ENCODE measurements at regions not wholly inside any gene's neighbourhood (a gene's known extent, or its start where the extent isn't known, plus 50 kb on each side); places are given as distances from the start of the nearest gene placed in this dataset.

GRCh38 chr13:56886398-56886797 is 254.3 kb upstream of the PRR20A start:
- Mint-ChIP-seq H3K4me3 (no peak overlapping the region), H3K27me3 (no peaks in the 10 kb centered on the region), H3K36me3 (no peaks in the 10 kb centered on the region), H3K9me3 (peaks cover 6% of the 10 kb centered on the region), H3K4me1 (no peaks in the 10 kb centered on the region), H3K27ac (no peak overlapping the region)
- DNase-seq: no peak
- CTCF ChIA-PET: no interaction called here

GRCh38 chr13:56888455-56888854 is 252.3 kb upstream of the PRR20A start:
- H3K9me3 Mint-ChIP-seq: peaks cover 2% of the 10 kb centered on the region
- H3K27ac Mint-ChIP-seq: no peak overlapping the region
- H3K4me3 Mint-ChIP-seq: no peak overlapping the region
- no peaks in the 10 kb centered on the region for H3K27me3 Mint-ChIP-seq
- no peak for DNase-seq
- CTCF ChIA-PET: no interaction called here
- H3K4me1 Mint-ChIP-seq: no peaks in the 10 kb centered on the region
- H3K36me3 Mint-ChIP-seq: no peaks in the 10 kb centered on the region

- Mint-ChIP-seq H3K27me3 (no peaks in the 10 kb centered on the region), H3K9me3 (no peaks in the 10 kb centered on the region), H3K4me1 (no peaks in the 10 kb centered on the region), H3K4me3 (no peak overlapping the region), H3K27ac (no peak overlapping the region), H3K36me3 (no peaks in the 10 kb centered on the region)
- DNase-seq: no peak
- CTCF ChIA-PET: no interaction called here
Measured at GRCh38 chr13:56893843-56894242, 246.9 kb upstream of the PRR20A start.

- CTCF ChIA-PET: no interaction called here
- Mint-ChIP-seq H3K4me3 (no peak overlapping the region), H3K36me3 (no peaks in the 10 kb centered on the region), H3K27ac (no peak overlapping the region), H3K27me3 (no peaks in the 10 kb centered on the region), H3K9me3 (peaks cover 9% of the 10 kb centered on the region), H3K4me1 (no peaks in the 10 kb centered on the region)
- DNase-seq: no peak
Measured at GRCh38 chr13:56900549-56901279, 240.0 kb upstream of the PRR20A start.

- no peaks in the 10 kb centered on the region for H3K36me3 Mint-ChIP-seq
- H3K9me3 Mint-ChIP-seq: peaks cover 9% of the 10 kb centered on the region
- no peak overlapping the region for H3K27ac Mint-ChIP-seq
- CTCF ChIA-PET: no interaction called here
- H3K27me3 Mint-ChIP-seq: no peaks in the 10 kb centered on the region
- H3K4me1 Mint-ChIP-seq: no peaks in the 10 kb centered on the region
- no peak for DNase-seq
- H3K4me3 Mint-ChIP-seq: no peak overlapping the region
Measured at GRCh38 chr13:56902276-56902675, 238.4 kb upstream of the PRR20A start.

GRCh38 chr13:56903710-56904282 is 236.9 kb upstream of the PRR20A start:
- CTCF ChIA-PET: interaction anchor here (1.0 kb wide), 1 partner anchor 13 kb away, joined by 3 read pairs; no protein-coding TSS in a partner anchor
- no peak overlapping the region for H3K27ac Mint-ChIP-seq
- H3K4me3 Mint-ChIP-seq: no peak overlapping the region
- no peaks in the 10 kb centered on the region for H3K27me3 Mint-ChIP-seq
- H3K9me3 Mint-ChIP-seq: peaks cover 9% of the 10 kb centered on the region
- no peaks in the 10 kb centered on the region for H3K36me3 Mint-ChIP-seq
- H3K4me1 Mint-ChIP-seq: no peaks in the 10 kb centered on the region
- DNase-seq: no peak

GRCh38 chr13:56906909-56907308 is 233.8 kb upstream of the PRR20A start:
- H3K27me3 Mint-ChIP-seq: no peaks in the 10 kb centered on the region
- no peak overlapping the region for H3K4me3 Mint-ChIP-seq
- no peak for DNase-seq
- H3K27ac Mint-ChIP-seq: no peak overlapping the region
- no peaks in the 10 kb centered on the region for H3K36me3 Mint-ChIP-seq
- CTCF ChIA-PET: no interaction called here
- no peaks in the 10 kb centered on the region for H3K4me1 Mint-ChIP-seq
- H3K9me3 Mint-ChIP-seq: peaks cover 2% of the 10 kb centered on the region

GRCh38 chr13:56907766-56908165 is 233.0 kb upstream of the PRR20A start:
- H3K27me3 Mint-ChIP-seq: no peaks in the 10 kb centered on the region
- no peak overlapping the region for H3K27ac Mint-ChIP-seq
- CTCF ChIA-PET: no interaction called here
- H3K4me1 Mint-ChIP-seq: no peaks in the 10 kb centered on the region
- H3K4me3 Mint-ChIP-seq: no peak overlapping the region
- no peaks in the 10 kb centered on the region for H3K36me3 Mint-ChIP-seq
- DNase-seq: no peak
- no peaks in the 10 kb centered on the region for H3K9me3 Mint-ChIP-seq

GRCh38 chr13:56909896-56910600 is 230.7 kb upstream of the PRR20A start:
- no peaks in the 10 kb centered on the region for H3K27me3 Mint-ChIP-seq
- no peak for DNase-seq
- H3K4me1 Mint-ChIP-seq: no peaks in the 10 kb centered on the region
- no peaks in the 10 kb centered on the region for H3K9me3 Mint-ChIP-seq
- no peak overlapping the region for H3K27ac Mint-ChIP-seq
- H3K4me3 Mint-ChIP-seq: no peak overlapping the region
- H3K36me3 Mint-ChIP-seq: no peaks in the 10 kb centered on the region
- CTCF ChIA-PET: no interaction called here

GRCh38 chr13:56917966-56918365 is 222.8 kb upstream of the PRR20A start:
- peaks cover 3% of the 10 kb centered on the region for H3K9me3 Mint-ChIP-seq
- H3K4me1 Mint-ChIP-seq: no peaks in the 10 kb centered on the region
- no peaks in the 10 kb centered on the region for H3K27me3 Mint-ChIP-seq
- no peak overlapping the region for H3K4me3 Mint-ChIP-seq
- H3K36me3 Mint-ChIP-seq: no peaks in the 10 kb centered on the region
- H3K27ac Mint-ChIP-seq: no peak overlapping the region
- CTCF ChIA-PET: no interaction called here
- DNase-seq: no peak

GRCh38 chr13:56923626-56924140 is 217.0 kb upstream of the PRR20A start:
- Mint-ChIP-seq H3K4me1 (no peaks in the 10 kb centered on the region), H3K9me3 (peaks cover 8% of the 10 kb centered on the region), H3K27me3 (no peaks in the 10 kb centered on the region), H3K27ac (no peak overlapping the region), H3K36me3 (no peaks in the 10 kb centered on the region), H3K4me3 (no peak overlapping the region)
- DNase-seq: no peak
- CTCF ChIA-PET: no interaction called here

GRCh38 chr13:56924401-56924800 is 216.3 kb upstream of the PRR20A start:
- Mint-ChIP-seq H3K9me3 (peaks cover 8% of the 10 kb centered on the region), H3K27ac (no peak overlapping the region), H3K4me3 (no peak overlapping the region), H3K4me1 (no peaks in the 10 kb centered on the region), H3K36me3 (no peaks in the 10 kb centered on the region), H3K27me3 (no peaks in the 10 kb centered on the region)
- no peak for DNase-seq
- CTCF ChIA-PET: no interaction called here

- Mint-ChIP-seq H3K4me1 (no peaks in the 10 kb centered on the region), H3K9me3 (peaks cover 3% of the 10 kb centered on the region), H3K4me3 (no peak overlapping the region), H3K27ac (no peak overlapping the region), H3K36me3 (no peaks in the 10 kb centered on the region), H3K27me3 (no peaks in the 10 kb centered on the region)
- CTCF ChIA-PET: no interaction called here
- no peak for DNase-seq
Measured at GRCh38 chr13:56932104-56932503, 208.6 kb upstream of the PRR20A start.

- Mint-ChIP-seq H3K36me3 (no peaks in the 10 kb centered on the region), H3K9me3 (no peaks in the 10 kb centered on the region), H3K4me1 (no peaks in the 10 kb centered on the region), H3K4me3 (no peak overlapping the region), H3K27me3 (no peaks in the 10 kb centered on the region), H3K27ac (no peak overlapping the region)
- no peak for DNase-seq
- CTCF ChIA-PET: no interaction called here
Measured at GRCh38 chr13:56953965-56954364, 186.8 kb upstream of the PRR20A start.

GRCh38 chr13:56975647-56976046 is 165.1 kb upstream of the PRR20A start:
- CTCF ChIA-PET: no interaction called here
- no peaks in the 10 kb centered on the region for H3K36me3 Mint-ChIP-seq
- no peak overlapping the region for H3K27ac Mint-ChIP-seq
- H3K9me3 Mint-ChIP-seq: peaks cover 25% of the 10 kb centered on the region
- no peaks in the 10 kb centered on the region for H3K4me1 Mint-ChIP-seq
- H3K4me3 Mint-ChIP-seq: no peak overlapping the region
- no peaks in the 10 kb centered on the region for H3K27me3 Mint-ChIP-seq
- DNase-seq: no peak

Measured in activated naive CD4-positive, alpha-beta T cell treated with anti-CD3 and anti-CD28 coated beads, Interleukin-2, amount 10 ng/mL, durations not matched to agents 7 days and 5 days (primary cell).